HPDE6-E6E7 (cell line): ENCODE measurements at regions not wholly inside any gene's neighbourhood (a gene's known extent, or its start where the extent isn't known, plus 50 kb on each side); places are given as distances from the start of the nearest gene placed in this dataset.
A peak's percentile ranks its signal among the peaks of the same experiment; 100 is the strongest.

Experiments used
- DNase-seq: peaks from one replicate; pipeline ENCODE4 v3.0.0; 2011; ENCODE audit warnings: missing footprints; ENCODE audit errors: extremely low spot score

DNA sequence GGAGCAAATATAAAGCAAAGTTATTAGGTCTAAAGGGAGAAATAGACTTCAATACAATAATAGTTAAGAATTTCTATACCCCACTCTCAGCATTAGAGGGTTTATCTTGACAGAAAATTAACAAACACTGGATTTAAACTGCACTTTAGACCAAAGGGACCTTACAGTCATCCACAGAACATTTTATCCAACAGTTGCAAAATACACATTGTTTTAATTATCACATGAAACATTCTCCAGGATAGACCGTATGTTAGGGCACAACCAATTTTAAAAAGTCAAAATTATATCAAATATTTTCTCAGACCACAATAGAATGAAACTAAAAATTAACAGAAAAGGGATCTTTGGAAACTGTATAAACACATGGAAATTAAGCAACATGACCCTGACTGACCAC, 384.5 kb upstream of the C1orf87 start:
- no peak for DNase-seq

- DNase-seq = no peak
Observed at GRCh38 chr1:60449876-60450275, 376.3 kb upstream of the C1orf87 start.

GRCh38 chr1:60448850-60449249, 375.3 kb upstream of the C1orf87 start:
- DNase-seq = no peak

DNA sequence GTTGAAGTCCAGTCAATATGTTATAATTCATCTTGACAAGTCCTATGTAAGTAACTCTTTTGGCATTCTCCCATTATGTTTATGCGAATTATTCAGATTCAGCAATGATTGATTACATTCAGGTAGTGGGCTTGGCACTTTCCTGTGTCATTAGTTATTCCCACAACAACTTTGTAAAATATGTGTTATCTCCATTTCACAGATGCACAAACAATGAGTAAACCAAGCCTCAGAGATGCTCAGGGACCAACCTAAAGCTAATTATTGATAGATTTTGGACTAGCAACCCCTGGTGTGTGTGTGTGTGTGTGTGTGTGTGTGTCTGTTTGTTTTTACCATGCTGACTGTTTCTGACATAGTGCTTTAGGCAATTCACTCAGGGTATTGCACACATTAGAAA, 371.1 kb upstream of the C1orf87 start:
- no peak for DNase-seq

DNA sequence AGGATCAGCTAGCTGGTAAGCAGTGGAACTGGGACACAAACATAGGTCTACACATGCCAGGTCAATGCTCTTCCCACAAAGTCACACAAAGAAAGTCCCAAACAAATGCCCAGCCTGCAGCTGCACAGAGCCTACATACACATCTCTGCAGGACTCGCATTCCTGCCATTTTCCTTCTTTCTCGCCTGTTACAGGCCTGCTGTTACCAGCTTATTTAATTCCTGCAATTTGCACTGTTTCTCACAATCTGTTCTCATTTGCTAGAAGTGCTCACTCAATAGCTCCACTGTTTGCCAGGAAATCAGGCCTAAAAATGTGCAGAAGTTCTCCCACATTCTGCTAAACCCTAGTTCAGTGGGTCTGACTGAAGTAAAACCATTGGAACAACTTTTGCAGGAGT, 362.6 kb upstream of the C1orf87 start:
- no peak for DNase-seq

DNA sequence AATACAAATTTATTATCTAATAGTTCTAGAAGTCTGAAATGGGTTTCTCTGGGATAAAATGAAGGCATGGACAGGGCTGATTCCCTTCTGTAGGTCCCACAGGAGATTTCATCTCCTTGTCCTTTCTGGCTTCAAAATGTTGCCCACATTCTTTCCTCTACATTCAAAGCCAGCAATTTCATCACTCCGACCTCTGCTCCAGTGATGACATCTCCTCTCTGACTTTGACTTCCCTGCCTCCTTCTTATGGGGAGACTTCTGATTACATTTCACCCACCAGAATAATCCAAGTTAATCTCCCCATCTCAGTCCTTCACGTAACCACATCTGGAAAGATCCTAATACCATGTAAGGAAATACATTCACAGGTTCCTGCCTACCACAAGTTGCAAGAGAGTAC, 358.0 kb upstream of the C1orf87 start:
- DNase-seq = no peak

DNA sequence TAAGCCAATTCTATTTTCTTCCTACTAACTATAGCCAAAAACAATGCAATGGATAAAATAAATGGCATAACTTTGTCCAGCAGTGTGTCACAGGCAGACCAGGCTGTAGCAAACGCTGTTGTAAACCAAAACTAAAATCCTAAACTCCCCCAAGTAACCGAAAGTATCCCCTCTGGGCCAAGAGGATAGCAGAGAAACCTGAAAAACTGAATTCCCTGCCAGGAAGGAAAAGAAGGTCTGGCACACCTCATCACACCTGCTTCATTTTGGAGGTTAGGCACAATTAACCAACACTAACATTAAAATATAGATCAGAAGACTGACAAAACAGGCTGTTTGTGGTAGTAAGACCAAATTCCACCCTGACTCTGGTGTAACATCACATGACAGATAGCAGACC, 356.8 kb upstream of the C1orf87 start:
- no peak for DNase-seq

- DNase-seq = no peak
Observed at GRCh38 chr1:60428127-60428526, 354.6 kb upstream of the C1orf87 start.

DNA sequence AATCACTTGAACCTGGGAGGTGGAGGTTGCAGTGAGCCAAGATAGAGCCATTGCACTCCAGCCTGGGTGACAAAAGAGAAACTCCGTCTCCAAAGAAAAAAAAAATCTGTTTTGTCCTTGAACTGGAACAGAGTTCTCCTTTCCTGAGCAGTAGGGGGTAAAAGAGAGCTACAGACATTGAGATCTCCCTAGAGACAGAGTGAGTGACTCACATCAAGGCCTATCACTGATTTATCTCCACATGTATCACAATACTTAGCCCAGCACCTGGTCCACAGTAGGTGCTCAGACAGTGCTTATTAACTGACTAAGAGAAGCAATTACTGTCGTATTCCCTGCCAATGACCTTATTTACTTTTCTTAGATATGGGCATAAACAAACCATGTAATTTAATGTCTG, 354.1 kb upstream of the C1orf87 start:
- no peak for DNase-seq

GRCh38 chr1:60427194-60427593, 353.6 kb upstream of the C1orf87 start:
- DNase-seq = no peak

DNA sequence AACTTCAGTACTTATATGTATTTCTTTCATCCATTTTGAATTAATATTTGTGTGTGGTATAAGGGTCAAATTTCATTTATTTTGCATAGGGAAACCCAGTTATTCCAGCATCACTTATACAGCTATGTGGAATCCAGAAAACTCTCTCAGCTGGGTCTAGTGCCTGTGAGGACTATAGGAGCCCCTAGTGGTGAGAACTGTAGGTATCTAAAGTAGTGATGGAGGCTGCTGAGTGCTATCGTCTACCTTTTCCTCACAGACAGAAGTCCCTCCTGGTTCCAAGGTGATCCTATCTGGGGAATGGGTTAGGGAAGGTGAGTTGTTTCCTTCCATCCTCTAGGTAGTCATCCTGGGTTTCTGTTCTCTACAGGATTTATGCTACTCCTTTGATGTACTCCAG, 352.0 kb upstream of the C1orf87 start:
- peak; percentile 4 for DNase-seq

- DNase-seq = no peak
Observed at GRCh38 chr1:60423146-60423780, 349.7 kb upstream of the C1orf87 start.

- DNase-seq = no peak
Observed at GRCh38 chr1:60421965-60422364, 348.4 kb upstream of the C1orf87 start.

GRCh38 chr1:60419023-60419422, 345.5 kb upstream of the C1orf87 start:
- no peak for DNase-seq

DNA sequence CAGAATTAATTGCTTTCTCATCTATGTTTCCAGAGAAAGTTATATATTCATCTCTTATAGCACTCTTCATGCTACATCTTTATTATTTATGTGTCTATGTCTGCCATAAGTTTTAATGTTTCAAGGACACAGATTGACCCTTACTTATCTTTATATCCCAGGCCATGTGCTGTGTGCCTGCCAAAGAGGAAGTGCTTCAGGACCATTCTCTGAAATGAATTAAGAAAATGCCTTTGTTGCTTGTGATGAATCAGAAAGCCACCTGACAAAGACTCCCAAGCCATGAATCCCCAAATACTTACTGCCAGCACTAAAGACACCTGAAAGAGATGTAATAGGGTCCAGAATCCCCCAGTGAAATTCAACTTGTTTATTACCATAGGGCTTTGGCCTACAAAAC, 342.1 kb upstream of the C1orf87 start:
- DNase-seq = no peak

GRCh38 chr1:60413091-60413490, 339.5 kb upstream of the C1orf87 start:
- DNase-seq = no peak

DNA sequence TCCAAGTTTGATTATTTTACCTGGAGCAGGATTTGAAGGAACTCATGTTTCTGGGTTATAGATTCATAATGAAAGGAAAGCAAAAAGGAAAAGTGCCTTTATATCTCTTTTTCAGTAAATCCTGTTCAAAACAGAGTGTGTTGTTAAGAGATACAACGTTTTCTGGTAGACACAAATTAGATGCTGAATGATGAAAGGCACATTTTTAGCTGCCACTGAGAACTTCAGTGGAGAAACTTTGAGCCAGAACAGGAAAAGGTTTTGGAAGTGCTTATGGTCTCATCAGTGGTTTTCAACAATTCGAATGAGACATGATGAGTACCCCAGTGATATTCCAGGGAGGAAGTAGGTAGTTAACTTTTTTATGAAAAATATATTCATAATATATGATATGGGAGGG, 338.0 kb upstream of the C1orf87 start:
- DNase-seq = no peak

DNA sequence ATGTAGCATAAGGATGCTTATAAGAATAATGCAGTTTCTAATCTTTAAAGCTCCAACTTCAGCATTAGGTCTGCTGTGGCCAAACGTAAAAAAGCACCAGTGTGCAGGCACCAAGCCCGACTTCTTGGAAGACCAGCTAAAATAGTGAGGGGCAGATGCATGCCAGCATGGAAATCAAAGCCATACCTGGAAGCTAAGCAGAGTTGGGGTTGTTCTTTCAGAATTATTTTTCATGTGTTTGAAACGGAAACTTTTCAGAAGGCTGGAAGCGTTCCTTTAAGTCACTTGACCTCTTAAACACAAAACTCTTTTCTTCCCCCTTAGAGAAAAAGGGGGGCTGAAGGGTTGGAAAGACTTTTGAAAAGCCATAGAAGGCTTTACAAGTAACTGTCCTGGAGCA, 329.2 kb upstream of the C1orf87 start:
- DNase-seq = no peak

GRCh38 chr1:60402216-60402615, 328.6 kb upstream of the C1orf87 start:
- no peak for DNase-seq

DNA sequence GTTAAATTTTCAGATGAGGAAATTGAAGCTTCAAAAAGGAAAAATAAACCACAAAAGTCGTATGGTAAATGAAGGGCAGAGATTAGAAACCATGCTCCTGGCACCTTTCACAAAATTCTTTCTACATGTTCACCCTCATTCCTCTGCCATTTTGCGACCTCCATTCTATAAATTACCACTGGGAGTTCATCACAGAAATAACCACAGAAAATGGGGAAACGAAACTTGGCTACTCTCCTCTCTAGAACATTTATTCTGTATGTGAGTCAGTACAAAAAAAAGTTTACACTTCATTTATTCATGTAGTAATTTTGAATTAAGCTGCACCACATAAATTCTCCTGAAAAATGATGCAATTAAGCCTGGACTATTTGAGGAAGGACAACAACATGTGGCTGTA, 320.9 kb upstream of the C1orf87 start:
- DNase-seq = no peak

DNA sequence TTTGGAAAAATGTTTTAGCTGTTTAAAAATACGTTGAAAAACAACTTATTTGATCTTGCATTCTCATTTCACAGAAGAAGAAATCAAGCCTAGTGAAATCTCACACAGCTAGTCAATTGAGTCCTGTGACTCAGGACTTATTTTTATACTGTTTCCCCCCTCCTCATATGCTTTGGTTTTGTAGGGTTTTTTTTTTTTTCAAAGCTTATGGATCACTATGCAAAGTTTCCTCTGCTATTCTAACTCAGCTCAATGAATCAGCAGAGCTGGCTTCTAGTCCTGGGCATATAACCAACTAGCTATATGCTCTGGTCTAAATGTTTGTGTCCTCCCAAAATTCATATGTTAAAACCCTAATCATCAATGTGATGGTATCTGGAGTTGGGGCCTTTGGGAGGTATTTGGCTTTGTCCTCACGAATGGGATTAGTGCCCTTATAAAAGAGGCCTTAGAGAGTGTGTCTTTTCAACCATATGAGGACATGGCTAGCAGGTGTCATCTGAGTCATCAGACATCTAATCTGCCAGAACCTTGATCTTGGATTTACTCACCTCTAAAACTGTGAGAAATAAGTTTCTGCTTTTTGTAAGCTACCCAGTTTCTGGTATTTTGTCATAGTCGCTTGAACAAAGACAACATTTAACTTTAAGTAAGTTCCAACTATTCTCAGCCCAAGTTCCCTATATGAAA, 317.2 kb upstream of the C1orf87 start:
- DNase-seq = no peak

DNA sequence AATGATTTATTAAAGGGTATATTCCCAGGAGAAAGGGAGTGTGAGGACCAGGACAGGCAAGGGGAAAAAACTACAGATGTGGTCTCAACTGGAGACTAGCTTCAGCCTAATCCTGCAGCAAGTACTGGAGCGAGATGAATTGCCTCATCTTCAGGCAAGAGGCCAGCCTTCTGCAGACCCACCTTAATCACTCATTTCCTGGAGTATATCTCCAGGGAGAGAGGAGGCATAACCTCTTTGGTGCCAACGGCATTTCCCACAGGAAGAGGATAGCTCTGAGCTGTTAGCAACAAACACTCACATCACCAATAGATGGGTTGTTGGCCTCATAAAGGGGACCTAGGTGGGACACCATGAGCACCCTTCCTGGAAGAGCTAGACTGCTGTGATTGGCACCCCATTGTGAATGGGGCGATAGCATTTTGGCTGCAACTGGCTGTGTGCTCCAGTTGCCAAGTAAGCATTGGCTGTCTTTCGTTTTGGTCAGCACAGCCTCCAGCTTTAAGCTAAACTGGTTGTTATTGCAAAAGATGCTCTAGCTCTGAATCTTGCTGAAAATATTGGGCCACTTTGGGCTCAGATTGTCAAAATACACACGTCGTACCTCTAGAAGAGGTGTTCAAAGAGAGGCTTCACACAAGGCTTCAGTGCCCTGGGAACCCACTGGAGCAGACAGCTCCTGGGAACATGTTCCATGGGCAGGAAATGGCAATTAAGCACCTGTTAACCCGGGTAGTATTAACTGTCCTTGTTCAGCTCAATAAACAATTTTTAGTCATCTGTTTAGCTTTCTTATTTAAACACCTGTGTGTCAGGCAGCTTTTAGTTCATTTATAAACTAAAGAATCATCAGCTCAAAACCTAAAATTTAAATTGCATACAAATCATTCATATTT, 314.8 kb upstream of the C1orf87 start:
- no peak for DNase-seq

DNA sequence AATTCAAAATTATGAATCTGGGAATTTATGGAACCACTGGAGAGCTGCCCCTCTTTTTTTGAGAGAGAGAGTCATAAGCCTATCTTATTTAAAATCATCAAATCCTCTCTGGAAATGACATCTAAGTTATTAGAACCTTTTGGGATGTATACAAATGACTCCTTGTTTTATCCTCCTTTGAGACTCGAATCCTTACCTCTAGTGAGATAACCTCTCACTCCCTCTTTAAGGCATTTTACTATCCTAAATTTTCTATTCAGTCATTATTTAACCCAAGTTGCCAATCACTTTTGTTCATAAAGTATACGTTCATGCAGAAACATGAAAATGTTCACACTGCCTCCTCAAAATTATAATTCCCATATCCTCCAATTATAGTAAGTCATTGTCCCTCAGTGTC, 313.6 kb upstream of the C1orf87 start:
- DNase-seq = no peak
